ENCODE measurements at regions not wholly inside any gene's neighbourhood (a gene's known extent, or its start where the extent isn't known, plus 50 kb on each side); places are given as distances from the start of the nearest gene placed in this dataset.

- TF ChIP-seq CTCF (IDR thresholded peaks at IDR 0.05 in 4 of 5, conservative IDR thresholded peaks at IDR 0.05 in 1 of 5), result no peak
- TF ChIP-seq POLR2A (IDR thresholded peaks at IDR 0.05), result no peak
These were observed 113.4 kb upstream of the DNAH14 start for GRCh38 chr1:224816062-224816461.

Measured in gastrocnemius medialis (tissue), 4 donors.